Activated CD4-positive, alpha-beta T cell treated with anti-CD3 and anti-CD28 coated beads, Interleukin-2, Interleukin-6, amounts not matched to agents 100 ng/mL and 50 ng/mL, durations not matched to agents 16 hours and 8 hours (primary cell): ENCODE measurements at regions not wholly inside any gene's neighbourhood (a gene's known extent, or its start where the extent isn't known, plus 50 kb on each side); places are given as distances from the start of the nearest gene placed in this dataset.

Experiments used
- DNase-seq: peaks from one replicate; pipeline ENCODE4 v3.0.0-alpha.2; 2020

DNA sequence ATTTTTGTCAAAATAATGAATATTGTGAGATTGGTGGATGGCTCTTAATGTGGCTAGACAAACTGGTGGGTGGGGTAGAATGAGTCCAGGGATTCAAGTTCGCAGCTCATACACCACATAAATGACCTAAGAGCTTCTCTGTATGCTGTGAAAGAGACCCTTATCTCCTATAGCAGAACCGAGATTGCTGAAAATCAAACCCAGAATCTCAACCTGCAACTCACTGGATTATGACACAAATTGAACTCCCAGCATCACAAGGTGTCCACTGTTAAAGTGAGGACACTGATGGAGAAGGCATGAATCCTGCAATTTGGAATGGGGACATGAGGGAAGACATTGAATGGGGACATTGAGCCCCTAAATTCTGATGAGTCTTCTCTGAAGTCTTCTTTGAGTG lies 51.3 kb upstream of the CNKSR3 start:
- no peak for DNase-seq

- DNase-seq, result no peak
These were observed 54.8 kb upstream of the CNKSR3 start for GRCh38 chr6:154565331-154565730.

- DNase-seq, result no peak
These were observed 56.4 kb upstream of the CNKSR3 start for GRCh38 chr6:154566866-154567265.

- DNase-seq, result no peak
These were observed 57.3 kb upstream of the CNKSR3 start for GRCh38 chr6:154567695-154568220.

DNA sequence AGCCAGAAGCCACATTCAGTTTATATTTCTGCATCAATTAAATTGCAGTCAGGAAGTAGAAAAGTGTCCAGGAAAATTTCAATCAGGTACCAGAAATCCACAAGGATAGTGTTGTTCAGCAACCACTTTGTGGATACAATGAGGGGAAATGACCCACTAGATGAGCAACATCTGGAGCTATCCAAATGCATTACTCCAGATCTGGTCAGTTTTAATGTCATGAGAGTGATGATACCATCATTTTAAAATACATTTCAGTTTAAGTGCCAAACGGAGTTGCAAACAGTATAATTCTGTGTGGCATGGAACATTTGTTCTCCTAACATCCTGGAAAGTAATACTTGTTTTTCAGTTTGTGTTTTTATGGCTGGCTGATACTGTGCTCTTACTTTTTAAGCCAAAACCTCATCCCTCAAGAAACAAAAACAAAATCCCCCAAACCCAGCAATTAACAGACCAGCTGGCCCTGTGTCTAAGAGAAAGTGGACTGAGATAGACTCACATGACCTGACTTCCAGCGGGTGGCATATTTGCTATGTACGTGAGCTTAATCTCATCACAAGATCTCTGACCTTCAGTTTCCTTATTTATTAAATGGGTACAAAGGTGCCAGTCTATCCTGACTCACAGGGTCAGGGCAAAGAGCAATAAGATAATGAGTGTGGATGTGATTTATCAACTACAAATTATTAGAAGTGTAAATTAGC lies 58.8 kb upstream of the CNKSR3 start:
- no peak for DNase-seq

DNA sequence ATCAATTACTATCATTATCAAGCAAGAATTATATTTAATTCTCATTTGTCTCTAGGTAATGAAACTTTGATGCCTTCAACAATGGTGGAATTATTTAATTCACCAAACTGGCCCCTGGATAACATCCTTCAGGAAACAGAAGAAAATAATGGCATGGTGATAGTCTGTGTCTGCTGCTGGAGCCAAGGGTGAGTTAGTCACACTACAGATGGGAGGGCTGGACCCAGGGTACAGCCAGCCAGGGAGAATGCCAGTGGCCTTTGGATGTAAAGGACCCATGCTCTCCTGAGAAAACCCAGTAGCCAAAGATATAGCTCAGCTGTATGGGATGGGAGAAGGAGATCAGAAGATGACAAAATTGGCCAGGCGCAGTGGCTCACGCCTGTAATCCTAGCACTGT lies 60.0 kb upstream of the CNKSR3 start:
- no peak for DNase-seq

GRCh38 chr6:154572556-154572955 lies 62.1 kb upstream of the CNKSR3 start:
- DNase-seq, result no peak

DNA sequence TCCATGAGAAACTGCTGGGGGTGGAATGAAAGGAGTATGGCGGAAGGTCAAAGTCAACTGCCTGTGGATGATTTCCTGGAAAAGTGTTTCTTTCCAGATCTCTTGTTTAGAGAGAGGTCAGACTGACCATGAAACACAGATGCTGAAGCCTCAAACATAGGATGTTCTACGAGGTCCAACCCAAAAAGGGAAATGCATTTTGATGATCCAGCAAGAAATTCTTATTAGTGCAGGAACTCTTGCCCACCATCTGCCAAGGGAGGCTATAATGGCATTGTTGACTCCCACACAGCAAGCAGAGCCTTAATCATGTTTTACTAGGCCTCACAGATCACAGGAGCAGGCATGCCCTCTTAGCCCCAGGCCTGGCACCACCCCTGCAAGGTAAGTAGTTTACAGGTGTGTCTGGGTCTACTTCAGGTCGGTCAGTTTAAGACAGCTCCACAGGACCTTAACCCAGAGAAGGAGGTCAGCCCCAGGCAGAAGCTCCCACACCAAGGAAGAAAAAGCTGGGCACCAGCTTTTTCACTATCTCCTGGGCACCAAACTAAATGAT lies 67.6 kb upstream of the CNKSR3 start:
- no peak for DNase-seq

DNA sequence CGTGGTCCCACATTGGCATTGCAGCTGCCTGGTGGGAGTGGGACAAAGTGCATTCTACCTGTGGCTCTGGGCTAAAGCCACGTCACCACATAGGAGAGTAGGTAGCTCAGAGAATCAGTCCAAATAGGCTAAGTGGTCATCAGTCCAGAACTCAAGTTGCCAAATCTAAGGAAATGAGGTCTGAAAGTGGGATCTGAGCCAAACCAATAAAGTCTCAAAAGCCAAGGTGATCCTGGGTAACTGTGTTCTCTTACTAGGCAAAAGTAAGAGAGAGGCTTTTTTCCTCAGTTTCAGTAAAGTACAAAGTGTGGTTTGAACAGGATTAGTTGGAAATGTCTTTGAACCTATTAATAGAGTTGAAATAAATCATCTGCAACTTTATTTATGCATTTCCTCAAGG lies 68.6 kb upstream of the CNKSR3 start:
- DNase-seq, result no peak

DNA sequence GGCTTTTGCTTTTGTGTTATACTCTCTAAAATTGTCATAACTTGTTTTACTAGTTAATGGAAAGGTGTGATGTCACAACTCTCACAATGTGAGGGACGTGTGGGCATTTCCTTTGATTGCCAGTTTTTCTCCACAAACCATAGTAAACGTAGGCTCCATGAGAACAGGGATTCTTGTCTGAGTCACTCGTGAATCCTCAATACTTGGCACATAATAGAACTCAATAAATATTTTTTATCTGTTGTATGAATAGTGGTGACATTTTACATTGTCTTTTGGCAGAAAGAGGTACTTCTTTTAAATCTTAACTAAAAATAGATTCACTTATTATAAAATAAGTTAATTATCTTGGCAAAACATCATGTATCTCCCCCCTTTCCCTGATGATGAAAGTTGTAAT lies 69.0 kb upstream of the CNKSR3 start:
- no peak for DNase-seq

DNA sequence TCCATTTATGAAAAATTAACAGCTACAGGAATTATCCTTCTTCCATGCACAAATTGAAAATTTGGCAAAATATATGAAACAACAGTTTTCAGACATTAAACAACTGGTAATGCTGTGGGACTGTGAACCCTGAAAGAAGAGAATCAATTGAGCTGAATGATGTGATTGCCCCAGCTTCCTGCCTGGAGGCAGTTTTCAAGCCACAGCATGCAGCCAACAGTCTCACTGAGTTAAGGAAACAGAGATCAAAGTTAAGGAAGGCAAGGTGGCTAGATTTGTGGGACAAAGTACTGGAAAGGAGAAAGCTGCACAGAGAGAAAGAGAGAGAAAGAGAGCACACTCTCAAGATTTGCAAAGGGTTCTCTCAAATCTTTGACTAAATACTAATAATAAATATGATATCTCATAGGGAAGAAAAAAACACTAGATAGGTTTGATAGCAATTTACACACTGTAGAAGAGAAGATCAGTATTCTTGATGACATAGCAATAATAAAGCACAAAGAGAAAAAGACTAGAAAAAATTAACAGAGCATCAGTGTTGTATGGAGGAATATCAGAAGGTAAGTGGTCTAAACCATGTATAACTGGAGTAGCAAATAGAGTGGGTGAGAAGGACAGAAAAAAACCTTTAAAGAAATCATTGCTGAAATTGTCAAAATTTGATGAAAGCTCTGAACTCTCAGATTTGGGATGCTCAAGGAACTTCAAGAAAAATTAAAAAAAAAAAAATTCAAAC lies 70.1 kb upstream of the CNKSR3 start:
- no peak for DNase-seq

DNA sequence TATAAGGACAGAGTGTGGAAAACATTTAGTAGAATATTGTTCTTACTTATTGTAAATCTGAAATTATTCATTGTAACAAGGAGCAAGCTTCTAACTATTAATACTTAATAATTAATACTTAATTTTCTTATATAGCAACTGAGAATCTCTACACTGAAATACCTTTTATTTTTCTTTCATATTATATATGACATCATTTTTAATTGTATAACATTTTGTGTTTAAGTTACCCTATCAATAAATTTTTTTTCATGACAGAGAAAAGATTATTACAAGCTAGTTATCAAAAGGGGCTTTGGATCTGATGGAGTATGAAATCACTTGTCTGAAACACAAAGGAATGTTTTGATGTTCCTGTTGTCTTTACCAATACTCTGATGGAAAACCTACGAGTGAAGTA lies 72.2 kb upstream of the CNKSR3 start:
- no peak for DNase-seq

DNA sequence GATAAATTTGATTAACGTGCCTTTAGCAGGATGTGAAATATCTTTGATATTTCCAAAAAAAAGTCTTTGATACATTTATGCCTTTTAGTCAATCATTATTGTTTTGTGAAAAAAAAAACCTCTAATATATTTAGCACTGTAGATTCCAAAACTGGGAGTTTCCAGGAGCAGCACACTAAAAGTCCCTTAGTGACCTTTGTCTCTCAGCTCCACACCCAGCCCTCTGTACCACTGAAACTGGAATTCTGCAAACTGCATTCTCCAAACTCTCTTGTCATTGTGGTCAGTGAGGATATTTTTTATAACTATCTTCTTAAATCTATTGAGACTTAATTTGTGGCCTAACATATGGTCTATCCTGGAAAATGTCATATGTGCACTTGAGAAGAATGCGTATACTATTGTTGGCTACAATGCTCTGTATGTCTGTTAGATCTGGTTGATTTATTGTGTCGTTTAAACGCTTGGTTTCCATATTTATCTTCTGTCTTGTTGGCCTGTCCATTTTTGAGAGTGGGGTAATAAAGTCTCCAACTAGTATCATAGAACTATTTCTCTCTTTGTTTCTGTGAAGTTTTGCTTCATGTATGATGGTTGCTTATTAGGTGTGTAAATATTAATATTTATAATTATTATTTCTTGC lies 73.2 kb upstream of the CNKSR3 start:
- DNase-seq, result no peak

DNA sequence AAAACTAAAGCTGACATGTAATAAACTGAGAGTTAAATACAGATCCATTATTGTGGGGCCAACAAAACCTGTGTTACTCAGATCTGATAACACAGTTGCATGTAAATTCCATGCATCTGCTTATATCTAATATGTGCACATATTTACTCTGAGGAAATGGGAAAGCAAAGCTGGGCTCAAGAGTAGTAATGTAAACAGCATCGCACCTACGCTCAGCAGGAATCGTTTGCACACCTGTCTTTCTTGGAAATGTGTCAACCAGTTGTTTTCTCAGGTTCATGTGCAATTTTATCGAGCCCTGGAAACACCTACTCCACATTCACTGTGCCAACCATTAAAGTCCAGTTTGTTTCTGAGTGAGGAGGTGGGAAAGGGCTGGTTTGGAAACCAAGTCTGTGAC lies 80.3 kb upstream of the CNKSR3 start:
- DNase-seq, result no peak

- no peak for DNase-seq
These were observed 80.7 kb upstream of the CNKSR3 start for GRCh38 chr6:154591234-154591633.

- no peak for DNase-seq
These were observed 81.8 kb upstream of the CNKSR3 start for GRCh38 chr6:154592199-154592860.

GRCh38 chr6:154593122-154593521 lies 82.6 kb upstream of the CNKSR3 start:
- DNase-seq, result no peak

GRCh38 chr6:154594496-154595198 lies 84.2 kb upstream of the CNKSR3 start:
- no peak for DNase-seq

DNA sequence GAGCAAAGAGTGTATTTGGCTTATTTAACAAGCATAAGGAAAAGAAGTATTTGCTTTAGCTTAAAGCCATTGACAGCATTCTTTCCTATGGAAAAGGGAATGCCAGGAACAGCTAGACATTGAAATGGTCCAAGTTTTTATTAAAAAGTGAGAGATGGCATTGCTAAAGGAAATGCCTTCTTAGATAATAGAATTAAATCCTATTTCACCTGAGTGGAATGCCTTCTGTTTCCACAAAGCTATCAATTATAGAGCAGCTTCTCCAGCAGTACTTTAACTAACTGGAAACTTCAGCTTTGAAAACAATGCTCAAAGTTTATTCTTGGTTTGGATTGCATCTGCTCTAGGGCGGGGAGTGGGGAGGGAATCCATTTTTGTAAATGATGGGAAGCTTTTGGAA lies 85.1 kb upstream of the CNKSR3 start:
- no peak for DNase-seq

GRCh38 chr6:154596009-154596408 lies 85.5 kb upstream of the CNKSR3 start:
- no peak for DNase-seq

GRCh38 chr6:154596701-154597100 lies 86.2 kb upstream of the CNKSR3 start:
- no peak for DNase-seq

DNA sequence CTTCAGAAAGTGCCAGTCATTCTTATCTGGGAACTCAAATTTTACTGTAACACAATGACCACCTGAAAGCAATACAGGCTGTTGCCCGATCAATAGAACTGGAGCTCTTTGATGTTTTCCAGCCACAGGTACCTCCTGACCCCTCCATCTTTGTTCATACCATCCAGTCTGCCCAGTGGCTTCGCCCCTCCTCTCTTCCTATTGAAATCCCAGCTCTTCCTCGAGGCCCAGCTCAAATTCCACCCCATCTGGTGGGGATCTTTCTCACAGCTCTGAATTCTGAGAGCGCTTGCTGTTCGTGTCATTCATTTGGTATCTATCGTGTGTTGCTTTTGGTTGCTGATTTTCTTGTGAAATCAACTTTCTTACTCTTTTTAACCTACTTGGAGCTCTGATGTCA lies 87.9 kb upstream of the CNKSR3 start:
- no peak for DNase-seq

DNA sequence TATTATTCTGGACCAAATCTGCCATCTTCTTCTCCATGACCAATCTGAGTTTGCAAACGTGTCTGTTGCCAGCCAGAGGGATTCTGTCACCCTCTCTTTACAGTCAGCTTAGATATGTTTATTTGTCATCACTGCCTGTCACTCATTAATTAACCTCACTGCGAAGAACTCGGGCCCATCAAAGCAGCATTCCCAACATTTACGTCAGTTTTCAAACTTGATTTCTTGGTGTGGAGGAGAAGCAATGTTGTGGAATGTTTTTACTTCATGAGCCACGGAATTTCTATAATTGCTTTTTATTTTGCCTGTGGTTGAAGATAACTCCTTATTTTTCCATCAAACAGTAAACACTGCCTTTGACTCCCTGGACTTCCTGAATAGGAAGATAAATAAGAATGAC lies 91.8 kb upstream of the CNKSR3 start:
- DNase-seq, result no peak
